ENCODE measurements at regions not wholly inside any gene's neighbourhood (a gene's known extent, or its start where the extent isn't known, plus 50 kb on each side); places are given as distances from the start of the nearest gene placed in this dataset.

DNA sequence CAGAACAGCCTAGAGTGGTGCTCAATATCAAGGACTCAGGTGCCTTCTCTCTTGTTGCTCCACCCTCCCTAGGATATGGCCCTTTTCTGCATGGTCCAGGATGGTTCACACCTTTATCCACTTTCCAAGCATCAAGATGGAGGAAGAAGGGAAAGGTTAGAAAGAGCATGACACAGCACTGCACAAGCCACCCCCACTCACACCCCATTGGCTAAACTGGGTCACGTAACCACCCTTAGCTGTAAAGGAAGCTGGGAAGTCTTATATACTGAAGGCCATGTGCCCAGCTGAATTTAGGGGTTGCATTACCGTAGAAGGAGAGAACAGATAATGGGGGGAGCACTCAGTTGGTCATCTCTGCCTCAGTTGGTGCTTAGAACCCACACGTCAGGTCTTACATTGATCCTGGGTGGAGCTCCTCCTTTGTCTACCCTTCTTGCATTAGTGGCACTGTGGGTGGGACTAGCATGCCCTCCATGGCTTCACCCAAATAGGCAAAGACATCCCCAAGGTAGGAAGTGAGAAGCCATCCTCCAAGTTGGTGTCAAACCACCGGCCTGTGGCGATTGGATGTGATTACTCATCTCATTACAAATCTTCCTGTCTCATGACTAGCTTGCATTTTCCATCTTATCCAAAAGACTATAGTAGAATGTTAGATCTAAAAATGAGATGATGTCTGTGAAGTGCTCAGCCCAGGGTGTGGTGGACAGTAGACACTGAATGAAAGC is 248.5 kb downstream of the HAUS1 start:
- ATAC-seq (ENCODE audit: low FRiP score) (no peak), DNase-seq (no peak)
- Histone ChIP-seq H3K4me3 (ENCODE audit: low read length in 2 of 2) (no peak overlapping the region), H3K9me3 (ENCODE audit: control insufficient read depth, low read length) (no peaks in the 10 kb centered on the region), H3K4me1 (ENCODE audit: control insufficient read depth in 1 of 2, insufficient read depth in 2 of 2, low read length in 2 of 2) (no peaks in the 10 kb centered on the region), H3K36me3 (ENCODE audit: control insufficient read depth in 1 of 2, insufficient read depth in 2 of 2, low read length in 1 of 2) (no peaks in the 10 kb centered on the region), H3K27me3 (ENCODE audit: control insufficient read depth in 1 of 2, insufficient read depth in 2 of 2, low read length in 1 of 2) (peaks cover 0 to 1% of the 10 kb centered on the region in 2 donors), H3K27ac (ENCODE audit: low read depth in 1 of 2, low read length in 2 of 2) (no peak overlapping the region)
- WGBS, 2 donors: 91 to 92% methylated on average over 5 of the region's 5 CpGs
- intact Hi-C loops (cut with DNase I): no loop called here

DNA sequence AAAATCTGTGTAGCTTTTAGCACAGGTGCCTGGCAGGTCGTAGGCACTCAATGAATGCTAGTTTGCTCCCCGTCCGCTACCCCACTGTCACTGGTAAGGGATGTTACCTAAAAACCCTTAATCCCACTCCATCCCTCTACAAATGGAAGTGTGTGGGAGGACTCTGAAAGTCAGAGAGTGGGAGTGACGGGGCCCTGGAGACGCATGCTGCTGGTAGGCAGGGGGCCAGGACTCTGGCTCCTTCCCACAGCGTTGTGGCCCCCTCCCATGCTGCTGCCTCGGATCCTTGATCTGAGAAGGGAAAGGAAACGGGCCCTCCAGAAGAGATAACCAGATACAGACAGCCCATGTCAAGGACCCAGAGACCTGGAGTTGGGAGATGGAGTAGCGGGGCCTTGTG is 249.3 kb downstream of the HAUS1 start:
- ATAC-seq (ENCODE audit: low FRiP score): no peak
- intact Hi-C loops (cut with DNase I): no loop called here
- WGBS, 2 donors: 87 to 91% methylated on average over 9 of the region's 9 CpGs

DNA sequence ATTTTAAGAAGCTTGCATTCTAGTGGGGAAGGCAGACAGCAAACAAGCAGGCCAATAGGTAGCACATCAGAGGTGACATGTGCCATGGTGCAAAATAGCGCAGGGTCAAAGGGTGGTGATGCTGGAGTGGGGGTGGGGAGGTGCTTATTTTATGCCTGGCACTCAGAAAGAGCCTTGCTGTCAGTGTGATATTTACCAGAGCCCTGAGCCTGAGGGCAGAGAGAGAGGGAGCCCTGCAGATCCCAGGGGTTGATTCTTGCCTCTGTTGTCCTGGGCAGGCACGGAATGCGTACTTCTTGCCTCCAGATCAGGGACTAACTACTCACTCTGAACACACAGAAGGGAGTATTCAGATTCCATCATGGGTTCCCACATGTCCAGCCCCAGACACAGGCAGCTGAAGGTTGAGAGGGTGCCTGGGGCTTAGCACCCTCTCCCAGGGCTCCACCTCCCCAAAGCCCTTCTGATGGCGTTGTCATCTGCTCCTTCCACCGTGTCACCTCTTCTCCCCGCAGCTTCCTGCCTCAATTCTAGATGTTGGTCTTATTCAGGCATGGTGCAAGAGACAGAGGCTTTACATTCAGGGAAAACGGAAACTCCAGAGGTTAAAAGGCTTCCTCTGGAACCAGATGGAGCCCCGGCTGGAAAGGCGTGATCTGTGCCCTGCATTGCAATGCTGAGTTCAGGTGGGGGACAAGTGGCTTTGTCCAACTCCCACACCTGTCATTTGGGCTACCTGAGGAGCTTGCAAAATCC is 252.3 kb downstream of the HAUS1 start:
- ATAC-seq (ENCODE audit: low FRiP score) (no peak), DNase-seq (no peak)
- Histone ChIP-seq H3K27me3 (ENCODE audit: control insufficient read depth in 1 of 2, insufficient read depth in 2 of 2, low read length in 1 of 2) (peaks cover 0 to 1% of the 10 kb centered on the region in 2 donors), H3K4me3 (ENCODE audit: low read length in 2 of 2) (no peak overlapping the region), H3K9me3 (ENCODE audit: control insufficient read depth, low read length) (peaks cover 4% of the 10 kb centered on the region), H3K27ac (ENCODE audit: low read depth in 1 of 2, low read length in 2 of 2) (no peak overlapping the region), H3K36me3 (ENCODE audit: control insufficient read depth in 1 of 2, insufficient read depth in 2 of 2, low read length in 1 of 2) (no peaks in the 10 kb centered on the region), H3K4me1 (ENCODE audit: control insufficient read depth in 1 of 2, insufficient read depth in 2 of 2, low read length in 2 of 2) (no peaks in the 10 kb centered on the region)
- intact Hi-C loops (cut with DNase I): no loop called here
- 75 to 79% methylated on average over 9 of the region's 9 CpGs for WGBS, 2 donors

More for the DNA sequence above, 249.3 kb downstream of the HAUS1 start:
- DNase-seq: peak in 1 of 2 donors; percentile 31
- H3K4me1 ChIP-seq (ENCODE audit: control insufficient read depth in 1 of 2, insufficient read depth in 2 of 2, low read length in 2 of 2): no peaks in the 10 kb centered on the region
- H3K9me3 ChIP-seq (ENCODE audit: control insufficient read depth, low read length): no peaks in the 10 kb centered on the region
- no peak overlapping the region for H3K27ac ChIP-seq (ENCODE audit: low read depth in 1 of 2, low read length in 2 of 2)
- H3K36me3 ChIP-seq (ENCODE audit: control insufficient read depth in 1 of 2, insufficient read depth in 2 of 2, low read length in 1 of 2): no peaks in the 10 kb centered on the region
- peaks cover 0 to 1% of the 10 kb centered on the region in 2 donors for H3K27me3 ChIP-seq (ENCODE audit: control insufficient read depth in 1 of 2, insufficient read depth in 2 of 2, low read length in 1 of 2)
- H3K4me3 ChIP-seq (ENCODE audit: low read length in 2 of 2): no peak overlapping the region

DNA sequence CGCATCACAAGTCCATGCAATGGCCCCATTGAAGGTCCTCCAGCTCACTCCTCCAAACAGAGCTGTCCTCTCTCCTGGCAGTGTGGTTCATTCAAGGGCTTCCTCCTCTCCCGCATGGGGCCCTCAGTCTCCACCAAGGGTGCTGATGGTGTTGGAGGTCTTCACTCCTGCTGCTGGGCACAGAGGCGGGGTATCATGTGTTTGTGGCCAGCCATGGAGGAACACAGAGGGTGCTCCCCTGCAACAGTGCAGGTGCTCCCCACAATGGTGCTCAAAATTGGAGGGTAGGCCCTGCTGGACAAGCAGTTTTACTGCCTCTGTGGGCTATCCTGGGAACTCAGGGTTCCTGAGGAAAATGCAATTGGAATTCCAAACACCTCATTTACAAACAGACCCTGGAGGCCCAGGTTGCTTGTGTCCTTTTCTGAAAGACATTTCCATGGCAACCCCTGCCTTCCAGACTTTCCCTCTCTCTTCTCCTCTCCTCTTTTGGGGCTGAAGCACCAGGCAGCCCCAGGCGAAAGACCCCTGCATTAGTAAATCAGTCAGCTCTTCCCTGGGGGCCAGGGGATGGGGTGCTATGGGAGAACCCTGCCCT is 256.0 kb downstream of the HAUS1 start:
- no peak for ATAC-seq (ENCODE audit: low FRiP score)
- H3K9me3 ChIP-seq (ENCODE audit: control insufficient read depth, low read length): peaks cover 4% of the 10 kb centered on the region
- no peaks in the 10 kb centered on the region for H3K36me3 ChIP-seq (ENCODE audit: control insufficient read depth in 1 of 2, insufficient read depth in 2 of 2, low read length in 1 of 2)
- H3K27ac ChIP-seq (ENCODE audit: low read depth in 1 of 2, low read length in 2 of 2): no peak overlapping the region
- peaks cover 0 to 1% of the 10 kb centered on the region in 2 donors for H3K27me3 ChIP-seq (ENCODE audit: control insufficient read depth in 1 of 2, insufficient read depth in 2 of 2, low read length in 1 of 2)
- DNase-seq: no peak
- H3K4me3 ChIP-seq (ENCODE audit: low read length in 2 of 2): no peak overlapping the region
- no peaks in the 10 kb centered on the region for H3K4me1 ChIP-seq (ENCODE audit: control insufficient read depth in 1 of 2, insufficient read depth in 2 of 2, low read length in 2 of 2)
- WGBS, 2 donors: 86 to 97% methylated on average over 4 of the region's 4 CpGs
- intact Hi-C loops (cut with DNase I): no loop called here

DNA sequence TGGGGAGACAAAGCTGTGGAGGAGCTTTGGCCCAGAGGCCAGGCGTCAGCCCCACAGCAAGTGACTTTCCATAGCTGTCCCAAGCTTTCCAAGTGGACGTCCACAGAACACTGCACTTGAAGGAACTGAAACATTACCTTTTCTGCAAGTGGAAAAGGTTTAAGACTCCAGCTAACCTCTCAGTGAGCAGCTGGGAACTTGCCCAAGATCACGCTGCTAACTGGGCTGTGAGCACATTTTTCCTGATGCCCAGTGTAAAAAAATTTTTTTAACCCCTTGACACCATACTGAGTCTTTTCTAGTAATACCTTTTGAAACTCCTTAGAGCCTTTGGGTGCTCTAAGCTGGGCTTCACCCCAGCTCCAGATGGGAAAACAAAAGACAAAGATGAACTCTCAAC is 256.7 kb downstream of the HAUS1 start:
- H3K4me1 ChIP-seq (ENCODE audit: control insufficient read depth in 1 of 2, insufficient read depth in 2 of 2, low read length in 2 of 2): no peaks in the 10 kb centered on the region
- intact Hi-C loops (cut with DNase I): no loop called here
- WGBS, 2 donors: 48 to 55% methylated on average over 3 of the region's 3 CpGs
- peaks cover 0 to 1% of the 10 kb centered on the region in 2 donors for H3K27me3 ChIP-seq (ENCODE audit: control insufficient read depth in 1 of 2, insufficient read depth in 2 of 2, low read length in 1 of 2)
- H3K36me3 ChIP-seq (ENCODE audit: control insufficient read depth in 1 of 2, insufficient read depth in 2 of 2, low read length in 1 of 2): no peaks in the 10 kb centered on the region
- peaks cover 4% of the 10 kb centered on the region for H3K9me3 ChIP-seq (ENCODE audit: control insufficient read depth, low read length)
- DNase-seq (no peak), ATAC-seq (ENCODE audit: low FRiP score) (no peak)
- H3K27ac ChIP-seq (ENCODE audit: low read depth in 1 of 2, low read length in 2 of 2): no peak overlapping the region
- H3K4me3 ChIP-seq (ENCODE audit: low read length in 2 of 2): no peak overlapping the region

DNA sequence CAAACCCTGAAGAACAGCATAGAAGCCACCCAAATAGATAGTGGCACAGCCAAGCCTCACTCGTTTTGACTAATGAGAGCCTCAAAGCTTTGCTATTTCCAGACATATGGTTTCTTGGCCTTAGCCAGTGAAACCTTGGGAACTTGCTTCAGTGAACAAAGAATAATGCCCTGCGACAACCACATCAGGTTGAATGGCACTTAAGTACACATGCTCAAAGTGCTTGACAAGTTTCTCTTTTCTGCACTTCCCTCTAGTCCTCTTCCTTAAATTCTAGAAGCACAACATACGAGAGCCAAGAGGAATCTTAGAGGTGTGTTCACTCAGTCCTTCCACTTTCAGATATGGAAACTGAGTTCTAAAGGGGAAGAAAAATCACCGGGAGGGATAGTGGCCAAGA is 258.3 kb downstream of the HAUS1 start:
- WGBS, 2 donors: 89 to 91% methylated on average over 4 of the region's 4 CpGs
- Histone ChIP-seq H3K4me1 (ENCODE audit: control insufficient read depth in 1 of 2, insufficient read depth in 2 of 2, low read length in 2 of 2) (no peaks in the 10 kb centered on the region), H3K4me3 (ENCODE audit: low read length in 2 of 2) (no peak overlapping the region), H3K36me3 (ENCODE audit: control insufficient read depth in 1 of 2, insufficient read depth in 2 of 2, low read length in 1 of 2) (no peaks in the 10 kb centered on the region), H3K9me3 (ENCODE audit: control insufficient read depth, low read length) (peaks cover 4% of the 10 kb centered on the region), H3K27ac (ENCODE audit: low read depth in 1 of 2, low read length in 2 of 2) (no peak overlapping the region), H3K27me3 (ENCODE audit: control insufficient read depth in 1 of 2, insufficient read depth in 2 of 2, low read length in 1 of 2) (no peaks in the 10 kb centered on the region)
- intact Hi-C loops (cut with DNase I): no loop called here
- DNase-seq: no peak
- no peak for ATAC-seq (ENCODE audit: low FRiP score)

DNA sequence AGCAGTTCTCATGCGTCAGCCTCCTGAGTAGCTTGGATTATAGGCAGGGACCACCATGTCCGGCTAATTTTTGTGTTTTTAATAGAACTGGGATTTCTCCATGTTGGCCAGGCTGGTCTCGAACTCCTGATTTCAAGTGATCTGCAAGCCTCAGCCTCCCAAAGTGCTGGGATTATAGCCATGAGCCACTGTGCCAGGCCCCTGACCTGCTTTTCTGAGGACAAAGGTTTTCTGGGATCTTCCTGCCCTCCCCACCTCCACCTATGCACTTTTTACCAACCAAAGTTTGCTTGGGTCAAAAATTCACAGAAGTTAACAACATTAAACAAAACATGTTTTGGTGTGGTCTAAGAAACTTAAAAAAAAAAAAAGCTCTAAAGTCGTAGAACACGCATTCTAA is 259.9 kb downstream of the HAUS1 start:
- H3K9me3 ChIP-seq (ENCODE audit: control insufficient read depth, low read length): peaks cover 4% of the 10 kb centered on the region
- no peaks in the 10 kb centered on the region for H3K27me3 ChIP-seq (ENCODE audit: control insufficient read depth in 1 of 2, insufficient read depth in 2 of 2, low read length in 1 of 2)
- 95 to 97% methylated on average over 5 of the region's 5 CpGs for WGBS, 2 donors
- no peaks in the 10 kb centered on the region for H3K4me1 ChIP-seq (ENCODE audit: control insufficient read depth in 1 of 2, insufficient read depth in 2 of 2, low read length in 2 of 2)
- intact Hi-C loops (cut with DNase I): no loop called here
- no peak overlapping the region for H3K4me3 ChIP-seq (ENCODE audit: low read length in 2 of 2)
- no peak overlapping the region for H3K27ac ChIP-seq (ENCODE audit: low read depth in 1 of 2, low read length in 2 of 2)
- no peak for ATAC-seq (ENCODE audit: low FRiP score)
- no peaks in the 10 kb centered on the region for H3K36me3 ChIP-seq (ENCODE audit: control insufficient read depth in 1 of 2, insufficient read depth in 2 of 2, low read length in 1 of 2)
- no peak for DNase-seq

DNA sequence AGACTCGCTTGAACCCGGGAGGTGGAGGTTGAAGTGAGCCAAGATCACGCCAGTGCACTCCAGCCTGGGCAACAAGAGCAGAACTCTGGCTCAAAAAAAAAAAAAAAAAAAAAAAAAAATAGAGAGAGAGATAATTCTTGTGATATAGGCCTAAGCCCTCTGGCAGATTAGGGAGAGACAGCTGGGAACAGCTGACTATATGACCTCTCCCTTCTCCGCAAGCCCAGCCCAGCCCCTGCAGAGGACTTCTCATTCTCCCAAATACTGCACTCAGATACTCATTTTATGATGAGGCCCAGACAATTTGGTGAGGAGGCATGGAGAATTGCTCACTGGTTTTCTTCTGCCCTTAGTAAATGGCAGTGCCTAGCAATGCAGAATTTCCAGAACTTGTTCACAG is 262.0 kb downstream of the HAUS1 start:
- Histone ChIP-seq H3K4me3 (ENCODE audit: low read length in 2 of 2) (no peak overlapping the region), H3K4me1 (ENCODE audit: control insufficient read depth in 1 of 2, insufficient read depth in 2 of 2, low read length in 2 of 2) (no peaks in the 10 kb centered on the region), H3K27ac (ENCODE audit: low read depth in 1 of 2, low read length in 2 of 2) (no peak overlapping the region), H3K9me3 (ENCODE audit: control insufficient read depth, low read length) (no peaks in the 10 kb centered on the region), H3K27me3 (ENCODE audit: control insufficient read depth in 1 of 2, insufficient read depth in 2 of 2, low read length in 1 of 2) (no peaks in the 10 kb centered on the region), H3K36me3 (ENCODE audit: control insufficient read depth in 1 of 2, insufficient read depth in 2 of 2, low read length in 1 of 2) (no peaks in the 10 kb centered on the region)
- intact Hi-C loops (cut with DNase I): no loop called here
- 95% methylated on average over 4 of the region's 4 CpGs for WGBS, 2 donors
- no peak for ATAC-seq (ENCODE audit: low FRiP score)
- DNase-seq: no peak

Measured in aorta (tissue), 5 donors.